ENCODE measurements at regions not wholly inside any gene's neighbourhood (a gene's known extent, or its start where the extent isn't known, plus 50 kb on each side); places are given as distances from the start of the nearest gene placed in this dataset.

DNA sequence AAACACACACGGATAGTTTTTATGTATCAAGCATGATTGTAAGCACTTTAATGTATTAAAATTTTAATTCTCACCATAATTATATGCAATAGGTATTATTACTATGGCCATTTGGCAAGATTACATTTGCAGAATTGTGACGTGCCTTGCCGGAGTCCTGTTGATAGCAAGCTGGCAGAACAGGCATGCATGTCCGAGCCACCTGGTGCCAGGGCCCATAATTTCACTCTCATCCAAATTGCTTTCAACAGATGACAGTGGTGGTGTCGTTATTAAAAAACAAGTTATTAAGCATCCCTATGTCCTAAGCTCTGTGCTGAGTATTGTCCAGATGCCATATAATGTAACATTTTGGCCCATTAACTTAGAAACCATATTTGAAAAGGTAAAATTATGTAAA lies 374.3 kb downstream of the FOXO1 start:
- no peak for DNase-seq (ENCODE audit: low read depth in 2 of 2)

GRCh38 chr13:40292536-40292935 lies 373.9 kb downstream of the FOXO1 start:
- DNase-seq (ENCODE audit: low read depth in 2 of 2) = no peak

DNA sequence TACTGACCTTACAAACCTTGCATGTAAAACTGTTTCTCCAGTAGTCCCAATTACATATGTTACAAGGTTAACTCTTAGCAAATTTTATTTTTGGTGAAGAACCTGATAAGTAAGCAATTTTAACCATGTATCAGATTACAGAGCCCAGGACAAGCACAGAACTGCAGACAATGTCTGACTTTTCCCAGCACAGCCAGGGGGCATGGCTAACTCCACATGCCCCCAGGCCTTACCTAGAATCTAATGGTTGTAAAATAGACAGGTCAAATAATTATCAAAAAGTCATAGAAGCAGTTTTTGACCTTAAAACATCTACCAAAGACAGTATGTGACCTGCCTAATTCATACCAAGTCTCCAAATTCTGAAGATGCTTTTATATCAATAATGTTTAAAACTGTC lies 364.1 kb downstream of the FOXO1 start:
- no peak for DNase-seq (ENCODE audit: low read depth in 2 of 2)

GRCh38 chr13:40304391-40304790 lies 362.1 kb downstream of the FOXO1 start:
- no peak for DNase-seq (ENCODE audit: low read depth in 2 of 2)

DNA sequence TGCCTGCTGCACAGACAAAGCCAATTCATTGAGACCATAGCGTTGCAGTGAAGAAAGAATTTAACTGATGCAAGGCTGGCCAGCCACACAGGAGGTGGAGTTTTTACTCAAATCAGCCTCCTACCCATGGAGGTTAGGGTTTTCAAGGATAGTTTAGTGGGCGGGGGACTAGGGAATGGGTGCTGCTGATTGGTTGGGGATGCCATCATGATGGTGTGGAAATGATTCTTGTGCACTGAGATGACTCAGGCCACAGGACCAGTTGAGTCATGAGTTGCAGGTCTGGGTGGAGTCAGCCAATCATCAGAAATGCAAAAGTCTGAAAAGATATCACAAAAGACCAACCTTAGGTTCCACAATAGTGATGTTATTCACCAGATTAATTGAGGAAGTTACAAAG lies 359.6 kb downstream of the FOXO1 start:
- peak in 1 of 2 donors; percentile 10 for DNase-seq (ENCODE audit: low read depth in 2 of 2)

- DNase-seq (ENCODE audit: low read depth in 2 of 2) = no peak
Measured at GRCh38 chr13:40309881-40310280, 356.6 kb downstream of the FOXO1 start.

GRCh38 chr13:40311356-40312101 lies 354.9 kb downstream of the FOXO1 start:
- no peak for DNase-seq (ENCODE audit: low read depth in 2 of 2)

DNA sequence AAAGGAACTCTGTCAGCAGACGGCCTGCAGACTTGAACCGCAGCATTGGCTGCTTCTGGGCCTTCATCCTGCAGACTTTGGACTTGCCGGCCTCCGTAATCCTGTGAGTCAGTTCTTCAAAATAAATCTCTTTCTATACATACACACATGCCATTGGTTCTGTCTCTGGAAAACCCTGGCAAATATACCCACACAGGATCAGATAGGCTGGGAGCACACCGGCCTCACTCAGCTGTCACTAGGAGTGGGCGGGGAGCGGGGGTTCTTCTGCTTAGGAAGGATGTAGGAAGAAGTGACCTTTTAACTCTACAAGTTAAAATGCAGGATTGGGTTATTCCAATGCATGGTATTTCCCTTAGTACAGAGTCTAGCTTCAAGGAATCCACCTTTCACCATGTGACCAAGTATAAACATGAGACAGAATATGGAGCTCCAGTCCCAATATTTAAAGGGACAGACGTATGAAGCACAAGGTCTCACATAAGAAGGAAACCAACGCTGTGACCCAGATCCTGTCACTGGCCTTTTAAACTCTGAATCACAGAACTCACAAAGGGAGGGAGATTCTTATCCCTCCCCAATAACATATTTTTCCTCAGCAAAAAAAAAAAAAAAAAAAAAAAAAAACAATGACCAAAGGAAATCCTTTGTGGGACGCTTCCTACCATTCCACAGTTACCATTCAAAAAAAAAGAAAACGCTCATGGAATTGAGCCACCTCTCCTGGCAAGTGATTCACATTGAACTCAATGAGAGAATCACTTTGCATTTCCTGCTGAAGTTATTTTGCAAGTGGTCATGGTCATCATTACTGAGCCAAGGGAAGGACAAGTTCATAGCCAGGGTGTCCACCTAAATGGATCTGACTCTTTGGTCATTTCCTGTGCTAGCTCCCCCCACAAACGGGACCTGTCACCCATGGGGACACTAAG lies 352.9 kb downstream of the FOXO1 start:
- no peak for DNase-seq (ENCODE audit: low read depth in 2 of 2)

DNA sequence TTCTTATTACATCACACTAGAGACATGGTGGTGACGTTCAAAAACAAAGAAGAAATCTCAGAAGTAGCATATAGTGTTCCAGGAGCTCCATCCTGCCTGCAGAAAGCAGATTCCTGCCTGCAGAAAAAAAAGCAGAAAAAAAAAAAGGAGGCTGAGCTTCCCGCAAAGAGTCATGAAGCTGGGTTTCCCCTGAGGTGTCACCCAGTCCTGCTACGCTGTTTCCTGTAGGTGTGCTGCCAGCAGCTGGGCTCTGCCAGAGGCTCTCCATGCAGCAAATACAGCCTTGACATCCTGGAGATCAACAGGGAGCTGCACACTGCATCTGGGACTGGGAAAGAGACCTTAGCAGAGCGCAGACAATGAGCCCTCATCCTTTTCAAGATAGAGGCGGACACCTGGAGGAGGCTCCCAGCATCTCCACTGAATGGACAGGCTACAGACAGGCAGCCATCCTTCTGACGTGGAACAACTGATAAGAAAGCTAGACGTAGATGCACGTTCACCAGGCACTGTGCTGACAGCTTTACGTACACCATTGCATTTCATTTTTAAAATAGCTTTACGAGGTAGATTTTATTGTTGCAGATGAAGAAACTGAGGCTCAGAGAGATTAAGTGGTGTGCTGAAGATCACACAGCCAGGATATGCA lies 350.9 kb downstream of the FOXO1 start:
- DNase-seq (ENCODE audit: low read depth in 2 of 2) = peak in 1 of 2 donors; percentile 13

GRCh38 chr13:40316301-40316700 lies 350.1 kb downstream of the FOXO1 start:
- DNase-seq (ENCODE audit: low read depth in 2 of 2) = no peak

GRCh38 chr13:40317980-40318327 lies 348.5 kb downstream of the FOXO1 start:
- no peak for DNase-seq (ENCODE audit: low read depth in 2 of 2)

- no peak for DNase-seq (ENCODE audit: low read depth in 2 of 2)
Measured at GRCh38 chr13:40318366-40318765, 348.1 kb downstream of the FOXO1 start.

DNA sequence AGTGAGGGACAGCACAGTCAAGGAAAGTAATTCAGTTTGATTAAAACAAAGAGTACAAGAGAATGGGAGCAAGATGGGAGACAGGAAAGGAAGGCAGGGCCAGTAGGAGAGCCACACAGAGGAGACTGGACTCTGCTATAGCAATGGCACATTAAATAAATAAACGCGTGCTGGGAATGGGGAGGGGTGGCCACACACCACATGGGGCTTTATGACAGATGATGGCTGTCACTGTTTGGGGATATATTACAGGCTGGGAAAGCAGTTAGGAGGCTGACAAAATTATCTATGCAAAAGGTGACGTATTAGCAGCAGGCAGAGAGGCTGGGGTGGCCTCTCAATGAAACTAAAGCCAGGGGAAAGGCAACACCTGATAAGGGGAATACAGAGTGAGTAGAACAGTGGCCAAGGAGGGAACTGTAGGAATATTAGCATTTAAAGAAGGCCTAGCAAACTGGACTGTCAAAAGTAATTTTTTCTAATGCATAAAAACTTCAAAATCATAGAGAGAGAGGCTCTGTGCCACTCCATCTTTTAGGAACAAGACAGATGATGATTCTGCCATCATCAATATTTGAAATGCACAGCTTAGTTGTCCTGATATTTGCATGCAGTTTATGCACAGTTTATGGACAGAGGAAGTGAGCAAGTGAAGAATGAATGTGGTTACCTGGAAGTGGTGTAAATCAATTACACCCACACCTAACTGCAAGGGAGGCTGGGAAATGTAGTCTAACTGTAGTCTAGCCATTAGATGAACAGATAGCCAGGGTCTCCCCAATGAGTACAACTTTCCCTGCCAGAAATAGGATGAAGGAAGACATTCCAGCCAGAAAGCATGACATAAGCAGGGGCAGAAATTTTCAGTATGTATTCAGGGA lies 346.5 kb downstream of the FOXO1 start:
- DNase-seq (ENCODE audit: low read depth in 2 of 2) = no peak

- DNase-seq (ENCODE audit: low read depth in 2 of 2) = no peak
Measured at GRCh38 chr13:40328091-40328490, 338.4 kb downstream of the FOXO1 start.

DNA sequence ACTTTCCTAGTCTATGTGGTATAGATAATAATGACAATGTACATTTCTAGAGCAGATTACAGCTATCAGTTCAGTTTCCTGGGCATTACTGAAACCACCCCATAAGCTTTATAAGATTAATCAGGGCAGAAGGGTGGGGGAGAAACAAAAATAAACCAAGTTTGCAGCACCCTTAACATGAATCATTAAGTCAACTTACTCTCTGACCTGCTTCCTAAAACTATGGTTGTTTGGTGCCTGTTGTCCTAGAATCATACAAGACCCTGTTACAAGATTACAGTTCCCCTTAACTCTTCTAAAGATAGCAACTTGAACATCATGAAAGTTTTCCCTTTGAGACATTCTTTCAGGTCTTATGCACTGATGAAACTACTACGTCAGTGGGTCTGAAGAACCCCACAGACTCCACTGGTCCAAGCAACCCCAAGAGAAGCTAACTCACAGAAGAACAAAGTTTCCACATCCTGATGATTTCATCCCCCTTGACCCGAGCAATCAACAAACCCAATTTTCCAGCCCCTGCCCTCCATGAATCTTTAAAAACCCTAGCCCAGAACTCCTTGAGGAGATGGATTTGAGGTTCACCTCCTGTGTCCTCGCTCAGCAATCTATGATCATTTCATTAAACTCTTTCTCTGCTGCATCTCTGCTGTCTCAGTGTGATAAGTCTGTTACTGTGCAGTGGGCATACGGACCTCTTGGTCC lies 336.5 kb downstream of the FOXO1 start:
- no peak for DNase-seq (ENCODE audit: low read depth in 2 of 2)

DNA sequence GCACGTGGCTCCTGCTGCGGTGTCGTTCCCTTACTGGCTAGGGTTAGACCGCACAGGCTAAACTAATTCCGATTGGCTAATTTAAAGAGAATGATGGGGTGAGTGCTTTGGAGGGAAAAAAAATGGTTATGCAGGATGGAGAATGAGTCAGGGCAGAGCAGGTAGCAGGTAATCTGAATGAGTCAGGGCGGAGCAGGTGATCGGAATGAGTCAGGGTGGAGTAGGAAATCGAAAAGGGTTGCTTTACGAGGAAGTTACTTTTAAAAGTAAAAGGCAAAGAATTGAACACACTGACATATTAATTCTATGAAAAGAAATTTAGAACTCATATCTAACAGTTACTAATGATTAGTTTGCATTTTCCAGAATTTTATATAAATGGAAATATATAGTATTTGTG lies 335.5 kb downstream of the FOXO1 start:
- no peak for DNase-seq (ENCODE audit: low read depth in 2 of 2)

- no peak for DNase-seq (ENCODE audit: low read depth in 2 of 2)
Measured at GRCh38 chr13:40331802-40332201, 334.6 kb downstream of the FOXO1 start.

- no peak for DNase-seq (ENCODE audit: low read depth in 2 of 2)
Measured at GRCh38 chr13:40333226-40333625, 333.2 kb downstream of the FOXO1 start.

- no peak for DNase-seq (ENCODE audit: low read depth in 2 of 2)
Measured at GRCh38 chr13:40334031-40334430, 332.4 kb downstream of the FOXO1 start.

GRCh38 chr13:40334616-40335015 lies 331.8 kb downstream of the FOXO1 start:
- DNase-seq (ENCODE audit: low read depth in 2 of 2) = no peak
